ENCODE measurements at regions not wholly inside any gene's neighbourhood (a gene's known extent, or its start where the extent isn't known, plus 50 kb on each side); places are given as distances from the start of the nearest gene placed in this dataset.

DNA sequence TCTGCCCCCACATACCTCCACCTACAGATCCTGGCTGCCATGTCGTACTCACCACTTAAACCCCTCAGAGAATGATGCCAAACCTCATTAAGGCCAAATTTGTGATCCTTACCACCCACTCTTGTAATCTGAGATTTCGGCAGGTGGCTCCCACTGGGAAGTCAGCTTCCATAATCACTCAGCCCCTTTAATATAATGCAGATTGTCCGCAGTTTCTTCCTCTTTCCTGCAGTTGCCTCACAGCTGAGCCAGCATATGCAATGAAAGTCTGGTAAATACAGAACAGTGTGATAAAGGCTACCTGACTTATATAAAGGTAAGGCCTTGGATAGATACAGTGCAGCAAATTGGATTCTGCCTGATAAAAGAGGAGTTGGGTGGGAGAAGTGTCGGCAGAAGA, 515.2 kb upstream of the TENM4 start (continued):
- TF ChIP-seq, protein P1, sequence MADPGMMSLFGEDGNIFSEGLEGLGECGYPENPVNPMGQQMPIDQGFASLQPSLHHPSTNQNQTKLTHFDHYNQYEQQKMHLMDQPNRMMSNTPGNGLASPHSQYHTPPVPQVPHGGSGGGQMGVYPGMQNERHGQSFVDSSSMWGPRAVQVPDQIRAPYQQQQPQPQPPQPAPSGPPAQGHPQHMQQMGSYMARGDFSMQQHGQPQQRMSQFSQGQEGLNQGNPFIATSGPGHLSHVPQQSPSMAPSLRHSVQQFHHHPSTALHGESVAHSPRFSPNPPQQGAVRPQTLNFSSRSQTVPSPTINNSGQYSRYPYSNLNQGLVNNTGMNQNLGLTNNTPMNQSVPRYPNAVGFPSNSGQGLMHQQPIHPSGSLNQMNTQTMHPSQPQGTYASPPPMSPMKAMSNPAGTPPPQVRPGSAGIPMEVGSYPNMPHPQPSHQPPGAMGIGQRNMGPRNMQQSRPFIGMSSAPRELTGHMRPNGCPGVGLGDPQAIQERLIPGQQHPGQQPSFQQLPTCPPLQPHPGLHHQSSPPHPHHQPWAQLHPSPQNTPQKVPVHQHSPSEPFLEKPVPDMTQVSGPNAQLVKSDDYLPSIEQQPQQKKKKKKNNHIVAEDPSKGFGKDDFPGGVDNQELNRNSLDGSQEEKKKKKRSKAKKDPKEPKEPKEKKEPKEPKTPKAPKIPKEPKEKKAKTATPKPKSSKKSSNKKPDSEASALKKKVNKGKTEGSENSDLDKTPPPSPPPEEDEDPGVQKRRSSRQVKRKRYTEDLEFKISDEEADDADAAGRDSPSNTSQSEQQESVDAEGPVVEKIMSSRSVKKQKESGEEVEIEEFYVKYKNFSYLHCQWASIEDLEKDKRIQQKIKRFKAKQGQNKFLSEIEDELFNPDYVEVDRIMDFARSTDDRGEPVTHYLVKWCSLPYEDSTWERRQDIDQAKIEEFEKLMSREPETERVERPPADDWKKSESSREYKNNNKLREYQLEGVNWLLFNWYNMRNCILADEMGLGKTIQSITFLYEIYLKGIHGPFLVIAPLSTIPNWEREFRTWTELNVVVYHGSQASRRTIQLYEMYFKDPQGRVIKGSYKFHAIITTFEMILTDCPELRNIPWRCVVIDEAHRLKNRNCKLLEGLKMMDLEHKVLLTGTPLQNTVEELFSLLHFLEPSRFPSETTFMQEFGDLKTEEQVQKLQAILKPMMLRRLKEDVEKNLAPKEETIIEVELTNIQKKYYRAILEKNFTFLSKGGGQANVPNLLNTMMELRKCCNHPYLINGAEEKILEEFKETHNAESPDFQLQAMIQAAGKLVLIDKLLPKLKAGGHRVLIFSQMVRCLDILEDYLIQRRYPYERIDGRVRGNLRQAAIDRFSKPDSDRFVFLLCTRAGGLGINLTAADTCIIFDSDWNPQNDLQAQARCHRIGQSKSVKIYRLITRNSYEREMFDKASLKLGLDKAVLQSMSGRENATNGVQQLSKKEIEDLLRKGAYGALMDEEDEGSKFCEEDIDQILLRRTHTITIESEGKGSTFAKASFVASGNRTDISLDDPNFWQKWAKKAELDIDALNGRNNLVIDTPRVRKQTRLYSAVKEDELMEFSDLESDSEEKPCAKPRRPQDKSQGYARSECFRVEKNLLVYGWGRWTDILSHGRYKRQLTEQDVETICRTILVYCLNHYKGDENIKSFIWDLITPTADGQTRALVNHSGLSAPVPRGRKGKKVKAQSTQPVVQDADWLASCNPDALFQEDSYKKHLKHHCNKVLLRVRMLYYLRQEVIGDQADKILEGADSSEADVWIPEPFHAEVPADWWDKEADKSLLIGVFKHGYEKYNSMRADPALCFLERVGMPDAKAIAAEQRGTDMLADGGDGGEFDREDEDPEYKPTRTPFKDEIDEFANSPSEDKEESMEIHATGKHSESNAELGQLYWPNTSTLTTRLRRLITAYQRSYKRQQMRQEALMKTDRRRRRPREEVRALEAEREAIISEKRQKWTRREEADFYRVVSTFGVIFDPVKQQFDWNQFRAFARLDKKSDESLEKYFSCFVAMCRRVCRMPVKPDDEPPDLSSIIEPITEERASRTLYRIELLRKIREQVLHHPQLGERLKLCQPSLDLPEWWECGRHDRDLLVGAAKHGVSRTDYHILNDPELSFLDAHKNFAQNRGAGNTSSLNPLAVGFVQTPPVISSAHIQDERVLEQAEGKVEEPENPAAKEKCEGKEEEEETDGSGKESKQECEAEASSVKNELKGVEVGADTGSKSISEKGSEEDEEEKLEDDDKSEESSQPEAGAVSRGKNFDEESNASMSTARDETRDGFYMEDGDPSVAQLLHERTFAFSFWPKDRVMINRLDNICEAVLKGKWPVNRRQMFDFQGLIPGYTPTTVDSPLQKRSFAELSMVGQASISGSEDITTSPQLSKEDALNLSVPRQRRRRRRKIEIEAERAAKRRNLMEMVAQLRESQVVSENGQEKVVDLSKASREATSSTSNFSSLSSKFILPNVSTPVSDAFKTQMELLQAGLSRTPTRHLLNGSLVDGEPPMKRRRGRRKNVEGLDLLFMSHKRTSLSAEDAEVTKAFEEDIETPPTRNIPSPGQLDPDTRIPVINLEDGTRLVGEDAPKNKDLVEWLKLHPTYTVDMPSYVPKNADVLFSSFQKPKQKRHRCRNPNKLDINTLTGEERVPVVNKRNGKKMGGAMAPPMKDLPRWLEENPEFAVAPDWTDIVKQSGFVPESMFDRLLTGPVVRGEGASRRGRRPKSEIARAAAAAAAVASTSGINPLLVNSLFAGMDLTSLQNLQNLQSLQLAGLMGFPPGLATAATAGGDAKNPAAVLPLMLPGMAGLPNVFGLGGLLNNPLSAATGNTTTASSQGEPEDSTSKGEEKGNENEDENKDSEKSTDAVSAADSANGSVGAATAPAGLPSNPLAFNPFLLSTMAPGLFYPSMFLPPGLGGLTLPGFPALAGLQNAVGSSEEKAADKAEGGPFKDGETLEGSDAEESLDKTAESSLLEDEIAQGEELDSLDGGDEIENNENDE (IDR thresholded peaks at IDR 0.05; ENCODE audit: insufficient replicate concordance, low read length) = no peak
- TF ChIP-seq RBBP5 (IDR thresholded peaks at IDR 0.05; ENCODE audit: borderline replicate concordance, low read depth, low read length) (no peak), CTBP2 (IDR thresholded peaks at IDR 0.05; ENCODE audit: borderline replicate concordance, insufficient read depth, insufficient read length, low read length) (no peak), HDAC6 (IDR thresholded peaks at IDR 0.05; ENCODE audit: low read depth, low read length) (no peak), SAP30 (IDR thresholded peaks at IDR 0.05; ENCODE audit: insufficient read depth, insufficient replicate concordance, low read length) (no peak), CHD1 (IDR thresholded peaks at IDR 0.05; ENCODE audit: low read depth, low read length) (no peak), MAFK (IDR thresholded peaks at IDR 0.05; ENCODE audit: low read depth, low read length) (no peak)
- TF ChIP-seq, protein P2, sequence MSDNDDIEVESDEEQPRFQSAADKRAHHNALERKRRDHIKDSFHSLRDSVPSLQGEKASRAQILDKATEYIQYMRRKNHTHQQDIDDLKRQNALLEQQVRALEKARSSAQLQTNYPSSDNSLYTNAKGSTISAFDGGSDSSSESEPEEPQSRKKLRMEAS (IDR thresholded peaks at IDR 0.05) = no peak

Measured in H1 (cell line).